ENCODE measurements at regions not wholly inside any gene's neighbourhood (a gene's known extent, or its start where the extent isn't known, plus 50 kb on each side); places are given as distances from the start of the nearest gene placed in this dataset.

DNA sequence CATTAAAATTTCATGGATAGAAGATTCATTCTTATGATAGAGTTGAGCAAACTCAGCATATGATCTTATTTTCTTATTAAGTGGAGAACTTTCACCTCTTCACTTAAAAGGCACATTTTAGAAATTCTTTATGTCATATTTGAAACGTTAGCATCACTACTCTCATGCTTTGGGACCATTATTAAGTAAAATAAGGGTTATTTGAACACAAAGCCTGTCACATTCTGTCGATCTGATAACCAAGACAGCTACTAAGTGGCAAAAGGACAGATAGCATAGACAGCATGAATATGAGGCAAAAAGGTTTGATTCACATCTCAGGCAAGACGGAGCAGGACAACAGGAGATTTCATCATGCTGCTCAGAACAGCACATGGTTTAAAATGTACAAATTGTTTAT lies 247.6 kb upstream of the ANO3 start:
- Histone ChIP-seq H3K9me3 (ENCODE audit: control insufficient read depth, insufficient read depth, low read depth, low read length) (no peaks in the 10 kb centered on the region), H3K27ac (ENCODE audit: low read depth, low read length) (no peak overlapping the region), H3K36me3 (ENCODE audit: control insufficient read depth, insufficient read depth, low read length) (no peaks in the 10 kb centered on the region), H3K27me3 (ENCODE audit: control insufficient read depth, insufficient read depth, low read length) (no peaks in the 10 kb centered on the region), H3K4me3 (ENCODE audit: low read depth, low read length) (no peak overlapping the region), H3K9ac (ENCODE audit: low read length) (no peak overlapping the region), H3K4me1 (ENCODE audit: control insufficient read depth, insufficient read depth, low read length) (no peaks in the 10 kb centered on the region)

DNA sequence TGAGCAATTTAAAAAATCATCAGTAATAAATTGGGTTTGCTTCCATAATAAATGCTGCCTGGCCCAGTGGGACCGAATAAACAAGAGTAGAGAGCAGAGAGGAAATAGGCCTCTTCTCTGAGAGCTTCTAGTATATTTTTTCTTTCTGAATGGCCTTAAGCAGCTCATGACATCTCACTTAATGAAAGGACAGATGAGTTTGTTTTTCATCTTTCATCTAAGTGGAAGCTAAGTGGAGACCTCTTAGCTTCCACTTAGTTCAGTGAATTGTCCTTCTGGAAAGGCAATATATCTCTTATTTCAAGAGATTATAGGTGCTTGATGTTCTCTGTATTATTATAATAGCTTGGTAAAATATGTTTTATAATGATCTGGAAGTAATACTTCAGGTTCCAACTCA lies 245.9 kb upstream of the ANO3 start:
- Histone ChIP-seq H3K36me3 (ENCODE audit: control insufficient read depth, insufficient read depth, low read length) (no peaks in the 10 kb centered on the region), H3K27me3 (ENCODE audit: control insufficient read depth, insufficient read depth, low read length) (no peaks in the 10 kb centered on the region), H3K4me1 (ENCODE audit: control insufficient read depth, insufficient read depth, low read length) (no peaks in the 10 kb centered on the region), H3K9ac (ENCODE audit: low read length) (no peak overlapping the region), H3K27ac (ENCODE audit: low read depth, low read length) (no peak overlapping the region), H3K9me3 (ENCODE audit: control insufficient read depth, insufficient read depth, low read depth, low read length) (no peaks in the 10 kb centered on the region), H3K4me3 (ENCODE audit: low read depth, low read length) (no peak overlapping the region)

DNA sequence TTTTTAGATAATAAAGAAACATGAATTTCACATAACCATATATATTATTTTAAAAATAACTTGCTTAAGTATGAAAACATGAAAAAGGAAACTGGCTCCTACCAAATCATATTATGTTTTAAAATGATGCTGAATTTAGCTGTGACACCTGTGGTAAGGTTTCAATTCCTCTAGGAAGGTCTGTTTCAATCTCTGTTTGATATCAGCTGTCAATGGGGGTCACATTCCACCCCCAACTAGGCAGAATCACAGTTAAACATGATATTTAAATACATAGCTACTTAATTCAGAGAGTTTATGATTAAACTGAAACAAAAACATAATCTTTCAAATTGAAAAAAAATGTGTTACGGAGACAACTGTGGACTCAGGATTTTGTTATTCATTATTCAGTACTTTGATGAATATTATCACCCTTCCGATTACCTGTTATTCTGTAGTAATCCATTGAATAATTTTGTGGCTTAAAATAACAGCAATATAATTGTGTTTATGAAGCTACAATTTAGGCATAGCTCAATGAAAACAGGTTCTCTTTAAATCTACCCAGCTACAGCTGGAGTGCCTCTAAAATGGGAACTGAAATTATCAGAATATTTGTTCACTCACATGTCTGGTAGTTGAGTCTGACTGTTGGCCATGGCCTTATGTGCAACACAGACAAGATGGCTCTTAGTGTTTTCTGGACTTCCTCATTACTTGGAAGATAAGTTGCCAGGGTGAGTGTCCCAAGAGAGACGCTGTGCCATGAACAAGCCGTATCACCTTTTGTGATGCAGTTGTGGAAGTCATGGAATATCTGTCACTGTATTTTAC lies 244.6 kb upstream of the ANO3 start:
- Histone ChIP-seq H3K4me1 (ENCODE audit: control insufficient read depth, insufficient read depth, low read length) (no peaks in the 10 kb centered on the region), H3K27ac (ENCODE audit: low read depth, low read length) (no peak overlapping the region), H3K9ac (ENCODE audit: low read length) (no peak overlapping the region), H3K9me3 (ENCODE audit: control insufficient read depth, insufficient read depth, low read depth, low read length) (no peaks in the 10 kb centered on the region), H3K27me3 (ENCODE audit: control insufficient read depth, insufficient read depth, low read length) (no peaks in the 10 kb centered on the region), H3K4me3 (ENCODE audit: low read depth, low read length) (no peak overlapping the region), H3K36me3 (ENCODE audit: control insufficient read depth, insufficient read depth, low read length) (no peaks in the 10 kb centered on the region)

DNA sequence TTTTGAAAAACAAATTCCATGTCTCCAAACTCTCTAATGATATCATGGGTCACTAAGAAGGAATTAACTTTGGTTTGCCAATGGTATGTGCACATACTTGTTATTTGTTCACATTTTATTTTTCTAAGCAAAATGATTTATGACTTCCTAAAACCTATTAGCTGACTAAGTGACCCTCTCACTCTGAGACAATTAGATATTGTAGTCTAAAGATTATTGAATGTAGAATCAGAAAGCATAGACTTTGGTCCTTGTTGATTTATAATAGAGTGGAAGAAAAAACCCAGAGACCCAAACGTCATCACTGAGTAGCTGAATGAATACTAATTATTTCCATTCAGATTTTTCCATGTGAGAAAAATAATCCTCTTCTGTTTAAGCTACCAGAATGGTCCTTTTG lies 243.5 kb upstream of the ANO3 start:
- no peak overlapping the region for H3K27ac ChIP-seq (ENCODE audit: low read depth, low read length)
- H3K4me1 ChIP-seq (ENCODE audit: control insufficient read depth, insufficient read depth, low read length) = no peaks in the 10 kb centered on the region
- H3K27me3 ChIP-seq (ENCODE audit: control insufficient read depth, insufficient read depth, low read length) = no peaks in the 10 kb centered on the region
- no peak overlapping the region for H3K4me3 ChIP-seq (ENCODE audit: low read depth, low read length)
- no peaks in the 10 kb centered on the region for H3K36me3 ChIP-seq (ENCODE audit: control insufficient read depth, insufficient read depth, low read length)
- H3K9ac ChIP-seq (ENCODE audit: low read length) = no peak overlapping the region
- H3K9me3 ChIP-seq (ENCODE audit: control insufficient read depth, insufficient read depth, low read depth, low read length) = no peaks in the 10 kb centered on the region

DNA sequence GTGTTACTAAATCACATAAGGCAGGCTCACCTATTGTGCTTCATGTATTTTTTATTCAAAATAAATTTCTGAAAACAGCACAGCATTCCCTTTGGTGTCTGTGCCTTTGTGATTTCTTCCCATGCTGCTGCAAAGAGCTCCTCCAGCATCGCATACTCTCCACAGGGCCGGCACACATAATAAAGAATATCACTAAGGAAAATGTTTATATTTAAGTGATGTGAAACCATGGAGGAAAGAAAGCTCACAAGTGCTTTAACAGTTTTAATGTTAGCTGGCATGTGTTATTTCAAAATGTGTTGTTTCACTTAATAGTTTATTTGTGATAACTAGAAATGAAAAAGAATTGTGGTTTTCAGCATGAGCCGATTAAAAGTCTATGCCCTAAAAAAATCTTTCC lies 241.3 kb upstream of the ANO3 start:
- H3K9ac ChIP-seq (ENCODE audit: low read length) = no peak overlapping the region
- H3K9me3 ChIP-seq (ENCODE audit: control insufficient read depth, insufficient read depth, low read depth, low read length) = no peaks in the 10 kb centered on the region
- no peak overlapping the region for H3K27ac ChIP-seq (ENCODE audit: low read depth, low read length)
- no peaks in the 10 kb centered on the region for H3K36me3 ChIP-seq (ENCODE audit: control insufficient read depth, insufficient read depth, low read length)
- H3K27me3 ChIP-seq (ENCODE audit: control insufficient read depth, insufficient read depth, low read length) = no peaks in the 10 kb centered on the region
- no peak overlapping the region for H3K4me3 ChIP-seq (ENCODE audit: low read depth, low read length)
- H3K4me1 ChIP-seq (ENCODE audit: control insufficient read depth, insufficient read depth, low read length) = no peaks in the 10 kb centered on the region

DNA sequence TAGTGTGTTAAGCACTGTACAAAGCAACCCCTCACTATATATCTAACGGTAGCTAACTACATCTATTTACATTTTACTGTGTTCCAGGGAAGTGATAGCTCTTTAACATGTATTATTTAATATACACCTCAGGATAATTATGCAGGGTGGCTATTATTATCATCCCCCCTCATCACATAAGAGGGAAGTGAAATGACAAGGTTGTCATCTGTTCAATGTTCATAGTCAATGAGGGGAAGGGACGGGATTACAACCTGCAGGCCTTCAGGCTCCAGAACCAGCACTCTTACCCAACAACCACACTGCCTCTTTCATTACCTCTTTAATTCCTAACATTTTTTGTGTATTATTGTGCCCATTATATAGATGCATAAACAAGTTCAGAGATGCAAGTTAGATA lies 238.7 kb upstream of the ANO3 start:
- H3K27me3 ChIP-seq (ENCODE audit: control insufficient read depth, insufficient read depth, low read length) = no peaks in the 10 kb centered on the region
- H3K4me3 ChIP-seq (ENCODE audit: low read depth, low read length) = no peak overlapping the region
- H3K9me3 ChIP-seq (ENCODE audit: control insufficient read depth, insufficient read depth, low read depth, low read length) = no peaks in the 10 kb centered on the region
- H3K27ac ChIP-seq (ENCODE audit: low read depth, low read length) = no peak overlapping the region
- H3K36me3 ChIP-seq (ENCODE audit: control insufficient read depth, insufficient read depth, low read length) = no peaks in the 10 kb centered on the region
- no peaks in the 10 kb centered on the region for H3K4me1 ChIP-seq (ENCODE audit: control insufficient read depth, insufficient read depth, low read length)
- no peak overlapping the region for H3K9ac ChIP-seq (ENCODE audit: low read length)

DNA sequence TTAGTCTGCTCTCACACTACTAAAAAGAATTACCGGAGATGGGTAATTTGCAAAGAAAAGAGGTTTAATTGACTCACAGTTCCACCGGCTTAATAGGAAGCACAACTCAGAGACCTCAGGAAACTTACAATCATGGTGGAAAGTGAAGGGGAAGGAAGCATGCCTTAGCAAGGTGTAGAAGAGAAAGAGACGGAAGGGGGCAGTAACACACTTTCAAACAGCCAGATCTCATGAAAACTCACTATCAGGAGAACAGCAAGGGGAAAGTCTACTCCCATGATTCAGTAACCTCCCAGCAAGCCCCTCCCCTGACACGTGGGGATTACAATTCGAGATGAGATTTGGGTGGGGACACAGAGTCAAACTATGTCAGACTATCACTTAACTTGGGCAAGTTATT lies 236.6 kb upstream of the ANO3 start:
- Histone ChIP-seq H3K27ac (ENCODE audit: low read depth, low read length) (no peak overlapping the region), H3K4me3 (ENCODE audit: low read depth, low read length) (no peak overlapping the region), H3K27me3 (ENCODE audit: control insufficient read depth, insufficient read depth, low read length) (no peaks in the 10 kb centered on the region), H3K9ac (ENCODE audit: low read length) (no peak overlapping the region), H3K36me3 (ENCODE audit: control insufficient read depth, insufficient read depth, low read length) (no peaks in the 10 kb centered on the region), H3K9me3 (ENCODE audit: control insufficient read depth, insufficient read depth, low read depth, low read length) (no peaks in the 10 kb centered on the region), H3K4me1 (ENCODE audit: control insufficient read depth, insufficient read depth, low read length) (no peaks in the 10 kb centered on the region)

DNA sequence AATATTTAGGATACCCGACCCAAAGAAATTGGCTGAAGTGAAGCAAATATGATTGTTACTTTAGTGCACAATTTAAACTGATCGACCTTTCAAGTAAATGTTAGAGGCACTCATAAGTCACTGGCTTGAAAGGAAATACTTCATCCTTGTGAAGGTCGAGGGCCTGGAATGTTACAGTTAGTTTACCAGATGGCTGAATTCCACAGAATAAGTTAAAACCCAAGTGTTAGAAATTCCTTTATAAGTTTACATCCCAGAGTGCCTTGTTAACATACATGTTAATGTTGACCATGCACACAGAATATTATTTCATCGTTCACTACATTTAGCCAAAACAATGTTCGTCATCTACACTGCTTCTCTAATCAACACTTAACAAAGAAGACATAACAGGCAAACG lies 235.5 kb upstream of the ANO3 start:
- Histone ChIP-seq H3K9ac (ENCODE audit: low read length) (no peak overlapping the region), H3K4me3 (ENCODE audit: low read depth, low read length) (no peak overlapping the region), H3K27me3 (ENCODE audit: control insufficient read depth, insufficient read depth, low read length) (no peaks in the 10 kb centered on the region), H3K27ac (ENCODE audit: low read depth, low read length) (no peak overlapping the region), H3K36me3 (ENCODE audit: control insufficient read depth, insufficient read depth, low read length) (no peaks in the 10 kb centered on the region), H3K4me1 (ENCODE audit: control insufficient read depth, insufficient read depth, low read length) (no peaks in the 10 kb centered on the region), H3K9me3 (ENCODE audit: control insufficient read depth, insufficient read depth, low read depth, low read length) (no peaks in the 10 kb centered on the region)

DNA sequence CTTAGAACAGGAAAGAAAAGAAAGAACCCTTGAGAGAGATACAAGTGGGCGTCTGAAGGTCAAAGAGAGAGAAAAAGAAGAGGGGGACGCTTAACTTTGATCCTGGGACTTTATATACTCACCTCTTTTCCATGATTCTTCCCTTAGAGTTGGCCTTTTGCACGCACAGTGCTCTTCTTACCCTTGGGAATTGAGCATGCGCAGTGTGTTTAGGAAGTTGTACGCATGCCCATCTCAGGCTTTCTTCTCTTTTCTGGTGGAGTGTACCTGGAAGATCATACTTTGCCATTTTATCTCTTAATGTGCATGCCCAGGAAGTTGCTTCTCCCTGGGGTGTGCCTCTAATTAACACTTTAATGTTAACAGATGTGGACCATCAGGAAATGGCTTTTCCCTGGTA lies 229.6 kb upstream of the ANO3 start:
- H3K27me3 ChIP-seq (ENCODE audit: control insufficient read depth, insufficient read depth, low read length) = no peaks in the 10 kb centered on the region
- no peak overlapping the region for H3K9ac ChIP-seq (ENCODE audit: low read length)
- H3K36me3 ChIP-seq (ENCODE audit: control insufficient read depth, insufficient read depth, low read length) = no peaks in the 10 kb centered on the region
- H3K4me1 ChIP-seq (ENCODE audit: control insufficient read depth, insufficient read depth, low read length) = no peaks in the 10 kb centered on the region
- no peak overlapping the region for H3K27ac ChIP-seq (ENCODE audit: low read depth, low read length)
- H3K9me3 ChIP-seq (ENCODE audit: control insufficient read depth, insufficient read depth, low read depth, low read length) = no peaks in the 10 kb centered on the region
- no peak overlapping the region for H3K4me3 ChIP-seq (ENCODE audit: low read depth, low read length)

DNA sequence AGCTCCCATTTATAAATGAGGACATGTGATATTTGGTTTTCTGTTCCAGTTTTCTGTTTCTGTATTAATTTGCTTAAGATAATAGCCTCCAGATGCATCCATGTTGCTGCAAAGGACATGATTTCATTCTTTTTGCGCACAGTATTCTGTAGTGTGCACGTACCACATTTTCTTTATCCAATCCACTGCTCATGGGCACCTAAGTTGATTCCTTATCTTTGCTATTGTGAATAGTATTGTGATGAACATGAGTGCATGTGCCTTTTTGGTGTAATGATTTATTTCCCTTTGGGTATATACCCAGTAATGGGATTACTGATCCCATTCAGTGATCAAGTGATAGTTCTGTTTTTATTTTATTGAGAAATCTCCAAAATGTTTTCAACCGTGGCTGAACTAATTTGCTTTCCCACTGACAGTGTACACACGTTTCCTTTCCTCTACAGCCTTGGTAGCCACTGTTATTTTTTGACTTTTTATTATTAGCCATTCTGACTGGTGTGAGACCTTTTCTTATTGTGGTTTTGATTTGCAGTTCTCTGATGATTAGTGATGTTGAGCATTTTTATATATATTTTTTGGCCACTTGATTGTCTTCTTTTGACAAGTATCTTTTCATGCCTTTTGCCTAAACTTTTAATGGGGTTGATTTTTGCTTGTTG lies 226.0 kb upstream of the ANO3 start:
- Histone ChIP-seq H3K9ac (ENCODE audit: low read length) (no peak overlapping the region), H3K9me3 (ENCODE audit: control insufficient read depth, insufficient read depth, low read depth, low read length) (no peaks in the 10 kb centered on the region), H3K27ac (ENCODE audit: low read depth, low read length) (no peak overlapping the region), H3K4me3 (ENCODE audit: low read depth, low read length) (no peak overlapping the region), H3K27me3 (ENCODE audit: control insufficient read depth, insufficient read depth, low read length) (no peaks in the 10 kb centered on the region), H3K4me1 (ENCODE audit: control insufficient read depth, insufficient read depth, low read length) (no peaks in the 10 kb centered on the region), H3K36me3 (ENCODE audit: control insufficient read depth, insufficient read depth, low read length) (no peaks in the 10 kb centered on the region)

DNA sequence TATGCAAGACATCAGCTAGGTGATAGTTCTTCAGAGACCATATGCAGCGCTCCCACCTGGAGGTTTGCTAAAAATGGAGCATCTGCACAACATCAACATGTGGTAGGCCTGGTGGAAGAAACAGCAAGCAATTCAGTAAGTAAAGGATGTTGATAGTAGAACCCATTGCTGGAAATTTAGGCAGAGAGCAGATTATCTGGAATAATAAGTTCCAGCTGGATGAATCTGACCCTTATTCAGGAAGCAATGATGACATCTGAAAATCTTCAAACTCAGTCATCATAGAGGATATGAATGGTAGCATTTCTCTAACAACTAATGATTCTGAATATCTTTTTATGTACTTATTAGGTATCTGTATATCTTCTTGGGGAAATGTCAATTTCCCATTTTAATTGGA lies 225.2 kb upstream of the ANO3 start:
- Histone ChIP-seq H3K4me3 (ENCODE audit: low read depth, low read length) (no peak overlapping the region), H3K27ac (ENCODE audit: low read depth, low read length) (no peak overlapping the region), H3K36me3 (ENCODE audit: control insufficient read depth, insufficient read depth, low read length) (no peaks in the 10 kb centered on the region), H3K9ac (ENCODE audit: low read length) (no peak overlapping the region), H3K9me3 (ENCODE audit: control insufficient read depth, insufficient read depth, low read depth, low read length) (no peaks in the 10 kb centered on the region), H3K4me1 (ENCODE audit: control insufficient read depth, insufficient read depth, low read length) (no peaks in the 10 kb centered on the region), H3K27me3 (ENCODE audit: control insufficient read depth, insufficient read depth, low read length) (no peaks in the 10 kb centered on the region)
